SJCRH30 (cell line): ENCODE measurements at regions not wholly inside any gene's neighbourhood (a gene's known extent, or its start where the extent isn't known, plus 50 kb on each side); places are given as distances from the start of the nearest gene placed in this dataset.
A peak's percentile ranks its signal among the peaks of the same experiment; 100 is the strongest.
"Not testable (repeated sequence)": the region's sequence is repeated elsewhere in the genome, so short reads cannot be mapped to it uniquely, and the experiment has no call there.

Source experiments
- DNase-seq, 2 experiments: peaks; one replicate each; pipeline ENCODE4 v3.0.0-alpha.2; 2015 to 2020
- H3K27ac ChIP-seq: fragments of 250-450 bp; sonication (Bioruptor Pico); 2 replicates; pipeline ENCODE4 v1.5.1; 2020; ENCODE audit warnings: mild to moderate bottlenecking, moderate library complexity
- H3K27me3 ChIP-seq: fragments of 250-450 bp; sonication (Bioruptor Pico); 2 replicates; pipeline ENCODE4 v1.5.1; 2020; ENCODE audit warnings: mild to moderate bottlenecking, moderate library complexity
- H3K36me3 ChIP-seq: fragments of 250-450 bp; sonication (Bioruptor Pico); 2 replicates; pipeline ENCODE4 v1.5.1; 2020; ENCODE audit warnings: mild to moderate bottlenecking, moderate library complexity
- H3K4me1 ChIP-seq: fragments of 250-450 bp; sonication (Bioruptor Pico); 2 replicates; pipeline ENCODE4 v1.5.1; 2020; ENCODE audit warnings: mild to moderate bottlenecking, moderate library complexity
- H3K4me3 ChIP-seq: fragments of 250-450 bp; sonication (Bioruptor Pico); 2 replicates; pipeline ENCODE4 v1.5.1; 2020; ENCODE audit warnings: mild to moderate bottlenecking, moderate library complexity
- H3K9me3 ChIP-seq: fragments of 250-450 bp; sonication (Bioruptor Pico); replicated peaks from 2 replicates; pipeline ENCODE4 v1.5.1; 2020; ENCODE audit warnings: mild to moderate bottlenecking, moderate library complexity

- not testable (repeated sequence) for H3K4me3 ChIP-seq, H3K36me3 ChIP-seq, H3K27me3 ChIP-seq, H3K27ac ChIP-seq, H3K9me3 ChIP-seq, H3K4me1 ChIP-seq
- peak; percentile 24 to 32 for DNase-seq
These were observed 670.1 kb upstream of the IGFBP3 start for GRCh38 chr7:46590918-46591905.

DNA sequence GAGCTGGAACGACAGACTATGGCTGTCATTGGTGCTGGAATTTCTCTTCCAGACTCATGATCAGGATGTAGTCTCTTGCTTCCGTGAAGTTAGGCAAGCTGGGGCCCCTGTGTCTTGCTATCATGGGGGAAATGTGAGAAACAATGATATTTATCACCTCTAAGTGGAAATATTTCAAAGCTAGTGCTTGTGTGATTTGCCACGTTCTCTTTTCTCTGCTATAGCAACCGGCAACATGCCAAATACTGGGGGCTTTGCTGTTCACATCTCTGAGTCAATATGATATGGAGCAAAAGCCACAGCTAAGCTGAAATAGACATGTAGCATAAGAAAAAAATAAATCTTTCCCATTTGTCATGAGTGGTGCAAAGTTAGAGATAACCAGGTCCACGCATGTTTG, 668.2 kb upstream of the IGFBP3 start:
- Histone ChIP-seq H3K27me3 (no peaks in the 10 kb centered on the region), H3K4me1 (no peaks in the 10 kb centered on the region), H3K36me3 (no peaks in the 10 kb centered on the region), H3K9me3 (no peaks in the 10 kb centered on the region; the same call in 1 of the 2 replicates), H3K27ac (no peak overlapping the region), H3K4me3 (no peak overlapping the region)
- DNase-seq, result no peak

DNA sequence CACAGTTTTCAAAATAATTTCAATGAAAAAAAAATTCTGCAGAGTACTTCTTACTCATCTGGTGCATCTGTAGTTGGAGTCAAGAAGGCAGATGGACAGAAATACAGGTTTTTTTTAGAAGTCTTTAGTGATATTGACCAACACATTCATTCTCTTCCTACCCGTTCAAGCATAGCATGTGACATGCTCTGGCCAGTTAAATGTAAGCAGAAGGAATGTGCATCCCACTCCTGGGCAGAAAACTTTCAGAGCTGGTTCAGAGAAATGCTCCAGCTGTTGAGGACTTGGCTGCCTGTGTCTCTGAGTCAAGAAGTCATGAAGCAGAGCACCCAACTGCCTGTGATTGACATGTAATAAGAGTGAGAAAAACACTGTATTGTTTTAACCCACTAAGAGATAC, 665.3 kb upstream of the IGFBP3 start:
- H3K36me3 ChIP-seq, result no peaks in the 10 kb centered on the region
- DNase-seq, result no peak
- no peaks in the 10 kb centered on the region for H3K27me3 ChIP-seq
- H3K4me1 ChIP-seq, result no peaks in the 10 kb centered on the region
- no peak overlapping the region for H3K27ac ChIP-seq
- H3K4me3 ChIP-seq, result no peak overlapping the region
- no peaks in the 10 kb centered on the region for H3K9me3 ChIP-seq

DNA sequence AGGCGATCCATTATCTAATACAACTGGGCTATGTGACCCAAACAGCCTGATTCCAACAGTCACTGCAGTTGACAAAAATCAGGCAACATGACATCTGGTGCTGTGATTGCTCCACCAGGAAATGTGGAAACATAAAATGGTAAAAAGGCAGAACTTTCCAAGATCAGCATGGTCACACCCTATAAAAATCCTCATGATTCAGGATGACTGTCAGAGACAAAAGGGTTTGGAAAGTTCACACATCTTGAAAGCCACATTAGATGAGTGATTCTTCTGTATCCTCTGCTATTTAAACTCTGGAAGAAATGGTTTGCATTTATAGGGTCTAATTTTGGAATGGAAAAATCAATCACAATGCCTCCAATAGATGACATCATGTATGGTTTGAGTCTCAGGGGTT, 662.6 kb upstream of the IGFBP3 start:
- no peaks in the 10 kb centered on the region; the same call in 1 of the 2 replicates for H3K27me3 ChIP-seq
- H3K4me1 ChIP-seq, result no peaks in the 10 kb centered on the region
- H3K9me3 ChIP-seq, result no peaks in the 10 kb centered on the region
- H3K36me3 ChIP-seq, result no peaks in the 10 kb centered on the region
- DNase-seq, result no peak
- no peak overlapping the region for H3K4me3 ChIP-seq
- H3K27ac ChIP-seq, result no peak overlapping the region

DNA sequence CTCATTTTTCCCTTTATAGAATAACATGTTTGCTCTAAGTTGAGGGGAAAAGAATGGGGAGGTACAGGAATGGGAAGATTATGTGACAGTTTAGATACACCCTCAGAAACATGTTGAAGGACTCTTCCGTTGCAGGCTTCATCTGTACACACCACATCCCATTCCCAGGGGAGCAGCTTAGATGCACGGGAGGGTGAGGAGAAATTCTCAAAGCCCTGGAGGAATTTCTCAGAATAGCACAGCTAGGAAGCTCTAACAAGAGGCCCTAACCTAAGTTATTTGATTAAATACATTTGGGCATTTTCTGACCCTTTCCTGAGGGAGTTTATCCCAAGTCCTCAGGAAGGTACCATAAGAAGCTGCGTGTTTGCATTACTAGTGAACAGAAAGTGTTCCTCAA, 660.2 kb upstream of the IGFBP3 start:
- no peaks in the 10 kb centered on the region; the same call in 1 of the 2 replicates for H3K27me3 ChIP-seq
- DNase-seq, result no peak

DNA sequence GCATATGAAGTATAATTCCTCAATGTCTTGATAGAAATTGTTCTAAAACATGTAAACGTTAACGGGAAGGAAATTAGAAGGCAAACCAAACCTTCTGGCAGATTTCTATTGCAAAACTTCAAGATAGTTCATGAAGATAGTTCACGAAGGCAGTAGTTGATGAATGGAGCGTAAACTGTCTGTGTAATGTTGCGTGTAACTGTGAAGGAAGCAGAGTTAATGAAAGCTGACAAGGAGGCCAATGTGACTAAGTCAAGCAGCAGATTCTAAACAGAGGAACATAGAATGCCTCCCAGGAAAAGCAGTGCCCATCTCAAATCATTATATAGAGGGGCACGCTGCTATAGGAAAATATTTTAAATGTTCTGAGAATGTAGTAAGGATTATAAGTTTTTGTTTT, 659.7 kb upstream of the IGFBP3 start:
- Histone ChIP-seq H3K27ac (no peak overlapping the region), H3K36me3 (no peaks in the 10 kb centered on the region), H3K27me3 (no peaks in the 10 kb centered on the region; the same call in 1 of the 2 replicates), H3K9me3 (no peaks in the 10 kb centered on the region), H3K4me3 (no peak overlapping the region), H3K4me1 (no peaks in the 10 kb centered on the region)
- DNase-seq, result no peak

More for the DNA sequence above, 660.2 kb upstream of the IGFBP3 start:
- Histone ChIP-seq H3K9me3 (no peaks in the 10 kb centered on the region), H3K4me1 (no peaks in the 10 kb centered on the region), H3K27ac (no peak overlapping the region), H3K4me3 (no peak overlapping the region), H3K36me3 (no peaks in the 10 kb centered on the region)

DNA sequence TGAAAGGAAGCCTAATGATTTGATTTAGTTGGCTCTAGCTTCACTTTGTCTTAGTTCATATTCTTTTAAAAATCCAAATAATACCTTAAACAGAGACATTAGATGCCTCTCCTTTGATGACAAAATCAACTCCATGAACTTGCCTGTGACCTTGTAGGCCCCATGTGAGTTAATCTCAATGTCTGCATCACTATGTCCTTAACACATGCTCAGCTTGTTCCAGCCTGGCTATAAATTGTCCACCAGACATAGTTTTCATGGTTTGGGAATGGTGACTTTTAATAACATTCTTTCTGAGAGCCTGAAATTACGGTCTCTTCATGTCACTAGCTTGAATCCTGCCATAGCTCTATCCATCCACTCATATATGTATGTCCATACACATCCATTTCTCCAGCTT, 656.3 kb upstream of the IGFBP3 start:
- no peaks in the 10 kb centered on the region for H3K4me1 ChIP-seq
- H3K4me3 ChIP-seq, result no peak overlapping the region
- H3K9me3 ChIP-seq, result no peaks in the 10 kb centered on the region
- no peaks in the 10 kb centered on the region; the same call in 1 of the 2 replicates for H3K27me3 ChIP-seq
- no peak overlapping the region for H3K27ac ChIP-seq
- no peaks in the 10 kb centered on the region for H3K36me3 ChIP-seq
- no peak for DNase-seq

DNA sequence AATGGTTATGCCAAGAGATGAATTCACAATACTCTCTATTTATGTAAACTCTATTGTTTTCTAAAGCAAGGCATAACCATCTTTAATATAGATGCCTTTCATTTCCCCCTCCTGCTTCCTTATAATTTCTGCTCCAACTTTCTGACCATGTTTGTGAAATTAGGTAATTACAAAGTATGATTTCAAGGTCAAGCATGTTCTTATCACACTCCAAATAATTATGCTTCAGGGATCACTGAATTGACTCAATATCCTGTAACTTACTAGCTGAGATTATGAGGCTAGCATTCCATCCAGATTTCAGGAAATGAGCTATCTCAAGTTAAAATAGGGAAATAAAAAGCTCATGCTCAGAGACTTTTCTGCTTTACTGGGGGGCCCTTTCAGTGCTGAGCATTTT, 655.9 kb upstream of the IGFBP3 start:
- Histone ChIP-seq H3K4me1 (no peaks in the 10 kb centered on the region), H3K4me3 (no peak overlapping the region), H3K27me3 (no peaks in the 10 kb centered on the region; the same call in 1 of the 2 replicates), H3K27ac (no peak overlapping the region), H3K36me3 (no peaks in the 10 kb centered on the region), H3K9me3 (no peaks in the 10 kb centered on the region)
- DNase-seq, result no peak

- DNase-seq, result no peak
- Histone ChIP-seq H3K27me3 (no peaks in the 10 kb centered on the region), H3K36me3 (no peaks in the 10 kb centered on the region), H3K4me3 (no peak overlapping the region), H3K4me1 (no peaks in the 10 kb centered on the region), H3K27ac (no peak overlapping the region), H3K9me3 (no peaks in the 10 kb centered on the region)
These were observed 651.6 kb upstream of the IGFBP3 start for GRCh38 chr7:46572691-46573090.

DNA sequence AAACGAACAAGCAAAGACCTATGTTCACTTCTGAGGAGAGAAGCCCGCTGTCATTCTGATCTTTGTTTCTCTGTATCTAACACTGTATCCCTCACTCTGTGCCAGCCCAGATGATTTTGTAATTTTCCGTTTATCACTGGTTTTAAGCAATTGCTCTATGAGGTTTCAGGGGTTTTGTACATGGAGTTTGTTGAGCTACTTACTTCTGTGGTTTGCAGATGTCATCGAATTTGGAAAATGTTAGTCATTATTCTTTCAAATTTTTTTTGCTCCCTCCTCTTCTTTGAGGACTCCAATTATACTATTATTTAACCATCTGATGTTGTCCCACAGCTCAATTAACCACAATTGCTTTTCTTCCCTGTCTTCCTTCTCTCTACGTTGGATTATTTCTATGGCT, 650.9 kb upstream of the IGFBP3 start:
- DNase-seq, result no peak
- Histone ChIP-seq H3K27ac (no peak overlapping the region), H3K4me1 (no peaks in the 10 kb centered on the region), H3K4me3 (no peak overlapping the region), H3K36me3 (no peaks in the 10 kb centered on the region), H3K9me3 (no peaks in the 10 kb centered on the region), H3K27me3 (no peaks in the 10 kb centered on the region)

DNA sequence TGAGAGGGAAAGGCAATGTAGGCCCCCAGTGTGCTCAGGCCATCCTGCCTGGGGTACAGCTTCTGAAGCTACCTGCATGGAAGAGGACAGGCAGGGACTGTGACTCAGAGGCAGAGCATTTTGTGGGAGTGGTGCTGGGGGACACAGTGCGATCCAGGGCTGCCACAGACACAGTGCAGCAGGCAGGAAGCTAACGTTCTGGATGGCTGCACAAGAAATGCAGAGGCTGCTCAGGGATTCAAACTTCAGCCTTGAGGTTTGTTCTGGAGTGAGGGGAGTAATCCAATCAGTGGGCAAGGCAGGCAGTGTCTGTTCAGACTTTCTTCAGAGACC, 648.0 kb upstream of the IGFBP3 start:
- H3K27me3 ChIP-seq, result no peaks in the 10 kb centered on the region

GRCh38 chr7:46568420-46569132, 647.5 kb upstream of the IGFBP3 start:
- Histone ChIP-seq H3K27ac (no peak overlapping the region), H3K4me1 (no peaks in the 10 kb centered on the region), H3K27me3 (no peaks in the 10 kb centered on the region), H3K36me3 (no peaks in the 10 kb centered on the region), H3K9me3 (no peaks in the 10 kb centered on the region), H3K4me3 (no peak overlapping the region)
- DNase-seq, result no peak

More for the DNA sequence above, 648.0 kb upstream of the IGFBP3 start:
- Histone ChIP-seq H3K36me3 (no peaks in the 10 kb centered on the region), H3K27ac (no peak overlapping the region), H3K9me3 (no peaks in the 10 kb centered on the region), H3K4me1 (no peaks in the 10 kb centered on the region), H3K4me3 (no peak overlapping the region)
- peak in 1 of 2 experiments; percentile 13 for DNase-seq

GRCh38 chr7:46567858-46568257, 646.8 kb upstream of the IGFBP3 start:
- Histone ChIP-seq H3K27me3 (no peaks in the 10 kb centered on the region), H3K4me1 (no peaks in the 10 kb centered on the region), H3K9me3 (no peaks in the 10 kb centered on the region)

DNA sequence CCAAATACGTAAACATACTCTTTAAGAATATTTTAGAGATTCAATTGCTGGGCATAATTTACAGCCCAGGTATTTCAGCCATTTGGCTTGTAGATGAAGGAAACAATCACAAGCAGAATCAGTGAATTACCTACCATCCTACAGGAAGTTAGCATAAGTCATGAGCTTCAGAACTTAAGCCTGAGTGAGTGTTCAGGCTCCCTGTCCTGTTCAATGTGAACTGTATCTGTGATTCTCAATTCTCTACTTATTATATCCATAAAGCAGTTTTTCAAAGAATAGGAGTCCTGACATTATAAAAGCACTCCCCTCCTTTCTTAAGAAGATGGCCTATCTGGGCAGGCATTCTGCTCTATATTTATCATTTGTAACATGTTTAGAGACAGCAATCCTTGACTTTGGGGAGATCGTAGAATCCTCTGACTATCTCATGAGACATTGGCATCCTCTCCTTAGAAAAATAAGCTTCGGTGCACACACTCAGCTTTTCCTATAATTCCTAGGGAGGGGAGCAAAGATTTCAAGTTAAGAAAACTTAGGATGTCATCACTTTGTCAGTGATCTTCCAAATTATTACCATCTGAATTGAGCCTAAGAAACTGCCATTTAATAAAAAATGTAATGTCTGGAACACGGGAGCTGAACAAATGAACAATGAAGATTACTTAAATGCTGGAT, 645.2 kb upstream of the IGFBP3 start:
- Histone ChIP-seq H3K27ac (no peak overlapping the region), H3K9me3 (no peaks in the 10 kb centered on the region), H3K4me3 (no peak overlapping the region), H3K27me3 (no peaks in the 10 kb centered on the region), H3K4me1 (no peaks in the 10 kb centered on the region), H3K36me3 (no peaks in the 10 kb centered on the region)
- no peak for DNase-seq

More at GRCh38 chr7:46567858-46568257, 646.8 kb upstream of the IGFBP3 start:
- Histone ChIP-seq H3K36me3 (no peaks in the 10 kb centered on the region), H3K27ac (no peak overlapping the region), H3K4me3 (no peak overlapping the region)
- DNase-seq, result no peak
